Superior temporal gyrus (tissue), 1 donor: ENCODE measurements at regions not wholly inside any gene's neighbourhood (a gene's known extent, or its start where the extent isn't known, plus 50 kb on each side); places are given as distances from the start of the nearest gene placed in this dataset.
"Not testable (repeated sequence)": the region's sequence is repeated elsewhere in the genome, so short reads cannot be mapped to it uniquely, and the experiment has no call there.

ENCODE experiments used
- DNase-seq: peaks from one replicate; pipeline ENCODE4 v3.0.0-alpha.2; 2016; ENCODE audit errors: extremely low spot score

- no peak for DNase-seq
These were observed 70.3 kb upstream of the PRMT8 start for GRCh38 chr12:3420693-3421092.

- no peak for DNase-seq
These were observed 69.6 kb upstream of the PRMT8 start for GRCh38 chr12:3421191-3421978.

- DNase-seq, result not testable (repeated sequence)
These were observed 66.2 kb upstream of the PRMT8 start for GRCh38 chr12:3424796-3425195.

- DNase-seq, result no peak
These were observed 63.0 kb upstream of the PRMT8 start for GRCh38 chr12:3427956-3428355.

GRCh38 chr12:3428631-3429030 lies 62.4 kb upstream of the PRMT8 start:
- DNase-seq, result no peak

GRCh38 chr12:3429523-3429922 lies 61.5 kb upstream of the PRMT8 start:
- DNase-seq, result not testable (repeated sequence)

GRCh38 chr12:3431686-3432085 lies 59.3 kb upstream of the PRMT8 start:
- DNase-seq, result no peak

GRCh38 chr12:3432176-3432742 lies 58.7 kb upstream of the PRMT8 start:
- no peak for DNase-seq

GRCh38 chr12:3432868-3433267 lies 58.1 kb upstream of the PRMT8 start:
- DNase-seq, result no peak

- no peak for DNase-seq
These were observed 54.4 kb upstream of the PRMT8 start for GRCh38 chr12:3436461-3437065.

GRCh38 chr12:3437986-3438385 lies 53.0 kb upstream of the PRMT8 start:
- no peak for DNase-seq

GRCh38 chr12:3438401-3438800 lies 52.6 kb upstream of the PRMT8 start:
- no peak for DNase-seq
